Lower lobe of right lung (tissue), 2 donors: ENCODE measurements at regions not wholly inside any gene's neighbourhood (a gene's known extent, or its start where the extent isn't known, plus 50 kb on each side); places are given as distances from the start of the nearest gene placed in this dataset.

Experiments
- ATAC-seq, 2 donors: fragments of 200-7000 bp; cut with Tn5 transposase; one replicate each; pipeline ENCODE4 v1.9.1; 2020 to 2022; ENCODE audit warnings: mild to moderate bottlenecking in 2 of 2, moderate library complexity in 2 of 2
- DNase-seq: peaks from one replicate; pipeline ENCODE4 v3.0.0-alpha.2; 2020
- H3K27ac ChIP-seq: fragments of 200-600 bp; one replicate; pipeline ENCODE4 v1.8.0; 2022
- H3K27me3 ChIP-seq: fragments of 200-600 bp; one replicate; pipeline ENCODE4 v1.8.0; 2022; ENCODE audit warnings: low read depth
- H3K36me3 ChIP-seq: fragments of 200-600 bp; one replicate; pipeline ENCODE4 v1.8.0; 2022; ENCODE audit warnings: mild to moderate bottlenecking
- H3K4me1 ChIP-seq: fragments of 200-600 bp; one replicate; pipeline ENCODE4 v1.8.0; 2022
- H3K4me3 ChIP-seq: fragments of 200-600 bp; one replicate; pipeline ENCODE4 v1.8.0; 2022; ENCODE audit warnings: mild to moderate bottlenecking
- H3K9me3 ChIP-seq: fragments of 200-600 bp; one replicate; pipeline ENCODE4 v1.8.0; 2022
- intact Hi-C: fragments of 100-400 bp; cut with DNase I; formaldehyde crosslinking; loops from one replicate; pipeline ENCODE4 v1.11.0; 2022
- TF ChIP-seq, protein P1 (sequence below): fragments of 200-600 bp; IDR thresholded peaks from one replicate; pipeline ENCODE4 v1.8.0; 2022; ENCODE audit warnings: antibody characterized with exemption, mild to moderate bottlenecking
- donor health status: DM: no; HTN: yes; CAD: no; lungs with severe emphysema.

DNA sequence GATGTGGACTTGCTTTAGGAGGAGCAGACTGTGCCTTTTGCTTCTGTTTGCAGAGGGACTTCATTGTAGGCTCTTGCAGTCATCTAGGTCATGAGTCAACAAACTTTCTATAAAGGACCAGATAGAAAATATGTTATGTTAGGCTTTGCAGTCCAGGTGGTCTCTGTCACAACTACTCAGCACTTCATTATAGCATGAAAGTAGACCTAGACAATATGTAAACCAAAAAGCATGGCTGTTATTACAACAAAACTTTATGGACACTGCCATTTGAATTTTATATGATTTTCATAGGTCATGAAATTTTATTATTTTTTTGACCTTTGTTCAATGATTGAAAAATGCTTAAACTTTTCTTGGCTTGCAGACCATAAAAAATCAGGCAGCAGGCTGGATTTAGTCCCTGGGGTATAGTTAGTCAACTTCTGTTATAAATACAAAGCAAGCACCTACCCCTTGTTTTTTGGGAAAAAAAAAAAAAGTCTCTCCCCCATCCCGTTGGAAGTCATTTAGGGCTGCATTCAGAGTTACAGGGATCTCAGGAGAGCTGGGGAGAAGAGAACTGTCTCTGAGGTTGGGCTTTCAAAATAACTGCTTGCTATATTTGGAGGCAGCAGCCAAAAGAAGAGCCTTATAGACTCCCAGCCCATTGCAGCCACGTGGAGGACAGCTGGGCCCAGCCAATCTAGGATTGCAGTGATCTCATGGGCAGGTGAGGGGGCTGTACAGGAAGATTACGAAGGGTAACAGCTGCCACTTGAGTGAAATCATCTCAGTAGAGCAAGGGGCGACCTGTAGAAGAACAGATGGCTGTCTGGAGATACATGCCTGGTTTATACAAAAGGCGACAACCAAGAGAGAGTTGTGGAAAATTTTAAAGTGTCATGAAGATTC is 136.6 kb upstream of the TNC start:
- H3K4me1 ChIP-seq, result no peaks in the 10 kb centered on the region
- TF ChIP-seq, protein P1, sequence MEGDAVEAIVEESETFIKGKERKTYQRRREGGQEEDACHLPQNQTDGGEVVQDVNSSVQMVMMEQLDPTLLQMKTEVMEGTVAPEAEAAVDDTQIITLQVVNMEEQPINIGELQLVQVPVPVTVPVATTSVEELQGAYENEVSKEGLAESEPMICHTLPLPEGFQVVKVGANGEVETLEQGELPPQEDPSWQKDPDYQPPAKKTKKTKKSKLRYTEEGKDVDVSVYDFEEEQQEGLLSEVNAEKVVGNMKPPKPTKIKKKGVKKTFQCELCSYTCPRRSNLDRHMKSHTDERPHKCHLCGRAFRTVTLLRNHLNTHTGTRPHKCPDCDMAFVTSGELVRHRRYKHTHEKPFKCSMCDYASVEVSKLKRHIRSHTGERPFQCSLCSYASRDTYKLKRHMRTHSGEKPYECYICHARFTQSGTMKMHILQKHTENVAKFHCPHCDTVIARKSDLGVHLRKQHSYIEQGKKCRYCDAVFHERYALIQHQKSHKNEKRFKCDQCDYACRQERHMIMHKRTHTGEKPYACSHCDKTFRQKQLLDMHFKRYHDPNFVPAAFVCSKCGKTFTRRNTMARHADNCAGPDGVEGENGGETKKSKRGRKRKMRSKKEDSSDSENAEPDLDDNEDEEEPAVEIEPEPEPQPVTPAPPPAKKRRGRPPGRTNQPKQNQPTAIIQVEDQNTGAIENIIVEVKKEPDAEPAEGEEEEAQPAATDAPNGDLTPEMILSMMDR, result no peak
- no peak overlapping the region for H3K4me3 ChIP-seq

GRCh38 chr9:115261656-115262081 is 143.7 kb upstream of the TNC start:
- no peak for DNase-seq
- H3K27me3 ChIP-seq, result no peaks in the 10 kb centered on the region
- no peak overlapping the region for H3K27ac ChIP-seq
- peaks cover 6% of the 10 kb centered on the region for H3K4me1 ChIP-seq
- no peak for ATAC-seq
- H3K4me3 ChIP-seq, result no peak overlapping the region
- intact Hi-C loops, result no loop called here
- no peaks in the 10 kb centered on the region for H3K36me3 ChIP-seq
- TF ChIP-seq, protein P1, result no peak
- no peaks in the 10 kb centered on the region for H3K9me3 ChIP-seq

More for the DNA sequence above, 136.6 kb upstream of the TNC start:
- Histone ChIP-seq H3K27me3 (no peaks in the 10 kb centered on the region), H3K27ac (no peak overlapping the region), H3K9me3 (no peaks in the 10 kb centered on the region), H3K36me3 (no peaks in the 10 kb centered on the region)
- intact Hi-C loops, result no loop called here
- no peak for DNase-seq
- no peak for ATAC-seq

DNA sequence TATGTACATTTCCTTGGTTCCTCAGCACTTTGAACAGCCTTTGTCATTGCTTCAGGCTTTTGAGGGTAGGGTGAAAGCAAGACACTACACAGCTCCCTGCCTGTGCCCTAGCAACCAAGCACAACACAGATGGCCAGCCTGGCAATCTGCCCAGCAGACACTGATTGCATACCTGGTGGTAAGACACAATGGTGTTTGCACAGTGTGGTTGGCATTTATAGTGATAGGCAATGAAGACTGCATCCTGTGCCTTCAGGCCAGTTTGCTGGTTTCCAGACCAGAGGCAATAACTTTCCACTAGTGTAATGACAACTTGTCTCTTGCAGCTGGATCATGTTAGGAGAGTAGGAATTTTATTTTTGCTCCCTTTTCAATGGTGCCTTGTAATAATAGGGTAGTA is 144.5 kb upstream of the TNC start:
- peak; percentile 79 for DNase-seq
- TF ChIP-seq, protein P1, result no peak
- H3K36me3 ChIP-seq, result no peaks in the 10 kb centered on the region
- no peaks in the 10 kb centered on the region for H3K27me3 ChIP-seq
- H3K4me1 ChIP-seq, result peaks cover 8% of the 10 kb centered on the region
- peak; percentile 67 to 81 for ATAC-seq
- no peak overlapping the region for H3K4me3 ChIP-seq
- intact Hi-C loops, result no loop called here
- no peak overlapping the region for H3K27ac ChIP-seq
- H3K9me3 ChIP-seq, result no peaks in the 10 kb centered on the region

GRCh38 chr9:115262952-115263351 is 145.0 kb upstream of the TNC start:
- TF ChIP-seq, protein P1, result no peak
- no peak for DNase-seq
- peaks cover 8% of the 10 kb centered on the region for H3K4me1 ChIP-seq
- ATAC-seq, result peak in 1 of 2 donors; percentile 35
- no peaks in the 10 kb centered on the region for H3K9me3 ChIP-seq
- no peak overlapping the region for H3K27ac ChIP-seq
- no peaks in the 10 kb centered on the region for H3K36me3 ChIP-seq
- no peaks in the 10 kb centered on the region for H3K27me3 ChIP-seq
- H3K4me3 ChIP-seq, result no peak overlapping the region
- intact Hi-C loops, result no loop called here

DNA sequence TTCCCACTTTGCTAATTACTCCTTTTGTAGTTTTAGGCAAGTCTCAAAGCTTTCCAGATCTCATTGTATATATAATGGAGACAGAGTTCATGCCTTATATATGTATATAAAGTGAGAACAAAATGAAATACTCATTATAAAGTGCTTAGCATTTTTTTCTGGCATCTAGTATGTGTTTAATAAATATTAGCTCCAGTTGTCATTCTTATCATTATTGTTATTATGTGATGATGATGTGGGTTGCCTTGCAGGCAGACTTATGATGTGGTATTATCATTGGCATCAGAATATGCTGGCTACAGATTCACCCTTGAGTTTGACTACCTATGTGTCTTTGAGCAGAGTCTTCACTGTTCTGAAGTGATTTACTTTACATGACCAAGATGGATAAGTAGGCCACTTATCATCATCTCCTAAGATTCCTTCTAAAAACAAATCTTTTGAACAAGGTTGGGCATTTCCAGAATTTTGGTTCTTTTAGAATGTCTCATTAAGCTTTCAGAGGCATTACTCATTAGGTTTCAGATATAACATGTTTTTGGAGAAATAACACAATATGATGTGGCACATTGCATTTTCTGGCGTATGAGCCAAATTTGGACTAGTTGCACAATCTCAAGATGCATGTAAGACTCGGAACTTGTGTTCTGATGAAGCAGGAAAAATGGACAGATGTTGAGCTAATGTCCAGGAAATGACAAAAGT is 145.6 kb upstream of the TNC start:
- Histone ChIP-seq H3K9me3 (no peaks in the 10 kb centered on the region), H3K27ac (no peak overlapping the region), H3K4me1 (peaks cover 8% of the 10 kb centered on the region), H3K27me3 (no peaks in the 10 kb centered on the region), H3K4me3 (no peak overlapping the region), H3K36me3 (no peaks in the 10 kb centered on the region)
- intact Hi-C loops, result no loop called here
- DNase-seq, result no peak
- TF ChIP-seq, protein P1, result no peak
- no peak for ATAC-seq
